ENCODE measurements at regions not wholly inside any gene's neighbourhood (a gene's known extent, or its start where the extent isn't known, plus 50 kb on each side); places are given as distances from the start of the nearest gene placed in this dataset.

DNA sequence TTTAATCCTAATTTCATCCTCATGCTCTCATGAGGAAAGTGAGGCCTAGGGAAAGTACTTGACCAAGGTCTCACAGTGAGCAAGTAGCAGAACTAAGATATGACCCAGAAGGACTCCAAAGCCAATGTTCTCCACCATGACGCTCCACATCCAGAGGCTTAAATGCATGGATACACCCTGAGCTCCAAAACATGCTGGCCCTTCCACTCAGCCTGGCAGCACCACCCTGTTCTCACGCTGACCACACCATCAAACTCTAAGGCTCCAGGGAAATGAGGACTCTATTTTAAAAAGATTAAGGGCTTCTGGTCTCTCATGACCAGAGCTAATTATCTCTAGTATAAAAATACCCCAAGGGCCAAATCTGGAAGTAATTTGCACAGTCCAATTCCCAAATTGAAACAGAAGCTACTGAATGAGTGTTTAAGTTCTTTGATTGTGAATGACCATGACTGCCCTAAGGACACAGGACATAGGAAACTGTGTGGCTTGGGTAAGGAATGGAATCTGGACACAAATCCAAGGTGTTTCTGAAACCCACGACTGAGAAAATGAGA is 71.1 kb upstream of the ABLIM1 start:
- no peak for ATAC-seq
- intact Hi-C loops (cut with DNase I), result no loop called here
- TF ChIP-seq, protein P1, sequence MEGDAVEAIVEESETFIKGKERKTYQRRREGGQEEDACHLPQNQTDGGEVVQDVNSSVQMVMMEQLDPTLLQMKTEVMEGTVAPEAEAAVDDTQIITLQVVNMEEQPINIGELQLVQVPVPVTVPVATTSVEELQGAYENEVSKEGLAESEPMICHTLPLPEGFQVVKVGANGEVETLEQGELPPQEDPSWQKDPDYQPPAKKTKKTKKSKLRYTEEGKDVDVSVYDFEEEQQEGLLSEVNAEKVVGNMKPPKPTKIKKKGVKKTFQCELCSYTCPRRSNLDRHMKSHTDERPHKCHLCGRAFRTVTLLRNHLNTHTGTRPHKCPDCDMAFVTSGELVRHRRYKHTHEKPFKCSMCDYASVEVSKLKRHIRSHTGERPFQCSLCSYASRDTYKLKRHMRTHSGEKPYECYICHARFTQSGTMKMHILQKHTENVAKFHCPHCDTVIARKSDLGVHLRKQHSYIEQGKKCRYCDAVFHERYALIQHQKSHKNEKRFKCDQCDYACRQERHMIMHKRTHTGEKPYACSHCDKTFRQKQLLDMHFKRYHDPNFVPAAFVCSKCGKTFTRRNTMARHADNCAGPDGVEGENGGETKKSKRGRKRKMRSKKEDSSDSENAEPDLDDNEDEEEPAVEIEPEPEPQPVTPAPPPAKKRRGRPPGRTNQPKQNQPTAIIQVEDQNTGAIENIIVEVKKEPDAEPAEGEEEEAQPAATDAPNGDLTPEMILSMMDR (IDR thresholded peaks at IDR 0.05), result no peak

DNA sequence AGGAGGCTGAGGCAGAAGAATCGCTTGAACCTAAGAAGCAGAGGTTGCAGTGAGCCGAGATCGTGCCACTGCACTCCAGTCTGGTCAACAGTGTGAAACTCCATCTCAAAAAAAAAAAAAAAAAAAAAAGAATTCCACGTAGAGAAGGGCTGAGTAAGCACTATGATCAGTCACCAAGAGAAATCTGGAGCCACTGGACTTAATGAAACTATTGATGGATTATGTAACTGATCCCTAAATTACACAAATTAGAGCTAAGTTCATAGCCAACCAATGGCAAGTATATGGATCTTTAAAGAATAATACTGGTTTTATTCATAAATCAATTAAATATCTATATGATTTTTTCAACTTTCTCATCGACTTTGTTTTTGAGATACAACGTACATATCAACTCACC is 72.2 kb upstream of the ABLIM1 start:
- DNase-seq, result no peak
- no peak for ATAC-seq
- Histone ChIP-seq H3K4me3 (no peak overlapping the region), H3K27me3 (no peaks in the 10 kb centered on the region), H3K27ac (no peak overlapping the region), H3K4me1 (no peaks in the 10 kb centered on the region), H3K36me3 (no peaks in the 10 kb centered on the region), H3K9me3 (no peaks in the 10 kb centered on the region)
- intact Hi-C loops (cut with DNase I), result no loop called here
- TF ChIP-seq, protein P1 (IDR thresholded peaks at IDR 0.05), result no peak

More for the DNA sequence above, 71.1 kb upstream of the ABLIM1 start:
- Histone ChIP-seq H3K27me3 (no peaks in the 10 kb centered on the region), H3K9me3 (no peaks in the 10 kb centered on the region), H3K36me3 (no peaks in the 10 kb centered on the region), H3K4me3 (no peak overlapping the region), H3K27ac (no peak overlapping the region), H3K4me1 (no peaks in the 10 kb centered on the region)
- DNase-seq, result no peak

DNA sequence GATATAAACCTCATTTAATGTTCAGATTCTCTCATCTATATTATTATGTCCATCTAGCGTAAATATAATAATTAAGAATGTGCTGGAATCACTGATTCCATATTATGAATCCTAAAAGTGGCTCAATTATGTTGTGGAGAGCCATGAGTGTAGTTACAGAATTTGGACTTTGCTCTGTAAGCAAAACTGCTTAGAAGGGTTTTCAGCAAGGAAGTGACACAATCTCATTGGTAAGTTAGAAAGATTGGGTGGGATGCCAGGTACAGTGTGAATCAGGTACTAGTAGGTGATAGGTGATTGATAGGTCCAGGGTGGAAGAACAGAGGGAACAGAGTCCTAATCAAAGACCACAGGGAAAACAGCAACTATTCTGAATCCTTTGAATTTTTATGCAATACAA is 74.9 kb upstream of the ABLIM1 start:
- intact Hi-C loops (cut with DNase I), result no loop called here
- H3K4me1 ChIP-seq, result no peaks in the 10 kb centered on the region
- no peak overlapping the region for H3K4me3 ChIP-seq
- DNase-seq, result no peak
- ATAC-seq, result no peak
- H3K27me3 ChIP-seq, result no peaks in the 10 kb centered on the region
- no peaks in the 10 kb centered on the region for H3K36me3 ChIP-seq
- H3K9me3 ChIP-seq, result no peaks in the 10 kb centered on the region
- TF ChIP-seq, protein P1 (IDR thresholded peaks at IDR 0.05), result no peak
- no peak overlapping the region for H3K27ac ChIP-seq

DNA sequence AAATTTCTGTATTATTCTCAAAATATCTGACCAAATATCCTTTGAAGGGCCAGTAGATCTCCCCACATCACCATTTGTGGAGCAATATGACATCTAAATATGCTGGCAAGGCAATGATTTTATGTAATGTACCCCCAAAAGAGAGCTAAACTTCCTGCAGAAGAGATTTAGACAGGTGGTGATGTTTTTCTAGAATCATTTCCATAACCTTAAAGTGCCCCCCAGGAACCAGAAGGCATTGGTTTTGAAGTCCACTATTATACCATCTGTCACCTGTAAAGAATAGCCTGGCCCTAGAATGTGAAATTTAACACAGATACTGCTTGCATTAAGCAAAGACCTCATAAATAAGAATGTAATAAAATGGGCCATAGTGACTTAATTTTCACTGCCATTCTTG is 77.9 kb upstream of the ABLIM1 start:
- Histone ChIP-seq H3K4me1 (no peaks in the 10 kb centered on the region), H3K36me3 (no peaks in the 10 kb centered on the region), H3K27ac (no peak overlapping the region), H3K27me3 (no peaks in the 10 kb centered on the region), H3K9me3 (no peaks in the 10 kb centered on the region), H3K4me3 (no peak overlapping the region)
- TF ChIP-seq, protein P1 (IDR thresholded peaks at IDR 0.05), result no peak
- intact Hi-C loops (cut with DNase I), result no loop called here
- ATAC-seq, result no peak
- DNase-seq, result no peak

DNA sequence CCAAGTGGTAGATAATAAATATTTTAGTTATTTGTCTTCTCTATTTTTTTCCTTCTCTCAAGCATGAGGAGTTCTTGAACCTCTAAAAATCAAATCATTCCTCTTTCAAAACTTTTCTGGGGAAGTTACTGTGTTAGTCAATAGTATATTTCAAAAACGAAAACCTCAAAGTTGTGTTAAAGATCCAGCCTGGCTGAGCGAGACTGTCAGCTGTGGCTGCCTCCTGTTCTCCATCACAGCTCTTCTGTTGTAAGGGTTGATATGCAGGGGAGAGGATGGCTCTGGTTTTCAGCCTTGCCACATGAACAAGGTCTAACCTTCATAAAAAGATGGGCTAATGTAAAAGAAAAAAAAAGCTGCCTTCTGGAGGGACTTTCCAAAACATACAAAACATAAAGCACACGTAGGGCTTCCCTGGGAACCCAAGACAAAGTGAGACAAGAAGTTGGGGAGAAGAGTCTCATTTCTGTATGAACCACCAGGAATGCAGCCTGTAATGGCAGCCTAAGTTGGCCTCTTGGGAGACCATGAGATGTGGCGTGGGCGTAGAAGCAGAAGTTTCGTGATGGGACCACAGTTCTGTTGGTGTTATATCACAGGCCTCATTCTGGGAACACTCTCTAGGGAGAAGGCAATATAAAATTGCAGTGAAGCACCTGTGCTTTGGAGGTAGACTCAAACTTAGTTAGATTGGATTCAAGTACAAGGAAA is 77.9 kb upstream of the FHIP2A start:
- TF ChIP-seq, protein P1 (IDR thresholded peaks at IDR 0.05), result no peak
- Histone ChIP-seq H3K4me1 (no peaks in the 10 kb centered on the region), H3K27ac (no peak overlapping the region), H3K36me3 (no peaks in the 10 kb centered on the region), H3K27me3 (peaks cover 0 to under 1% of the 10 kb centered on the region in 2 donors), H3K4me3 (no peak overlapping the region), H3K9me3 (no peaks in the 10 kb centered on the region)
- no peak for ATAC-seq
- intact Hi-C loops (cut with DNase I), result no loop called here
- no peak for DNase-seq

Data from left lung (tissue), 4 donors.